ENCODE measurements at regions not wholly inside any gene's neighbourhood (a gene's known extent, or its start where the extent isn't known, plus 50 kb on each side); places are given as distances from the start of the nearest gene placed in this dataset.

GRCh38 chr6:11398451-11399326, 138.9 kb upstream of the TMEM170B start:
- no peak for TF ChIP-seq CTCF (IDR thresholded peaks at IDR 0.05; ENCODE audit: low read length)
- TF ChIP-seq EZH2 (IDR thresholded peaks at IDR 0.05; ENCODE audit: borderline replicate concordance, low read length), result no peak
